SK-N-SH (cell line): ENCODE measurements at regions not wholly inside any gene's neighbourhood (a gene's known extent, or its start where the extent isn't known, plus 50 kb on each side); places are given as distances from the start of the nearest gene placed in this dataset.

ENCODE experiments used
- CHD2 ChIP-seq: fragments of 150-350 bp; IDR thresholded peaks from 2 replicates; pipeline ENCODE4 v1.6.1; 2018; ENCODE audit warnings: low read length; ENCODE audit not compliant: partially characterized antibody
- ELF1 ChIP-seq: IDR thresholded peaks from 2 replicates; pipeline ENCODE4 v1.4.0; 2012
- EP300 ChIP-seq, 2 experiments: IDR thresholded peaks; 2 replicates each; pipeline versions ENCODE4 v1.4.0 to v1.6.1; 2012; ENCODE audit warnings: borderline replicate concordance in 1 of 2, low read depth in 1 of 2, low read length in 1 of 2
- EZH2phosphoT487 ChIP-seq: fragments of 200-600 bp; sonication (generic); IDR thresholded peaks from 2 replicates; pipeline ENCODE4 v1.6.1; 2017; ENCODE audit warnings: low read depth, mixed run types, mild to moderate bottlenecking, antibody characterized with exemption, moderate library complexity, borderline replicate concordance
- GABPA ChIP-seq: IDR thresholded peaks from 2 replicates; pipeline ENCODE4 v1.4.0; 2012; ENCODE audit warnings: low read depth, mild to moderate bottlenecking
- GATA2 ChIP-seq: sonication (generic); formaldehyde crosslinking; IDR thresholded peaks from 2 replicates; pipeline ENCODE4 v1.5.0; 2020; ENCODE audit warnings: mild to moderate bottlenecking, missing genetic modification reagents
- JUND ChIP-seq: IDR thresholded peaks from 2 replicates; pipeline ENCODE4 v1.4.0; 2012
- MAX ChIP-seq: IDR thresholded peaks from 2 replicates; pipeline ENCODE4 v1.4.0; 2012; ENCODE audit warnings: low read depth
- POLR2AphosphoS5 ChIP-seq: IDR thresholded peaks from 2 replicates; pipeline ENCODE4 v1.6.1; 2012; ENCODE audit warnings: low read depth, low read length
- RCOR1 ChIP-seq: fragments of 150-350 bp; IDR thresholded peaks from 2 replicates; pipeline ENCODE4 v1.6.1; 2017; ENCODE audit warnings: antibody characterized with exemption, low read length
- TEAD4 ChIP-seq: IDR thresholded peaks from 2 replicates; pipeline ENCODE4 v1.4.0; 2012; ENCODE audit warnings: mild to moderate bottlenecking, borderline replicate concordance; ENCODE audit not compliant: insufficient read depth
- TF ChIP-seq, protein P1 (sequence below): fragments of 200-600 bp; sonication (generic); IDR thresholded peaks from 2 replicates; pipeline ENCODE4 v1.6.1; 2017; ENCODE audit warnings: antibody characterized with exemption, mild to moderate bottlenecking, moderate library complexity
- TF ChIP-seq, protein P2 (sequence below): IDR thresholded peaks from 2 replicates; pipeline ENCODE4 v1.6.1; 2012; ENCODE audit warnings: mild to moderate bottlenecking, low read depth, low read length, moderate library complexity

DNA sequence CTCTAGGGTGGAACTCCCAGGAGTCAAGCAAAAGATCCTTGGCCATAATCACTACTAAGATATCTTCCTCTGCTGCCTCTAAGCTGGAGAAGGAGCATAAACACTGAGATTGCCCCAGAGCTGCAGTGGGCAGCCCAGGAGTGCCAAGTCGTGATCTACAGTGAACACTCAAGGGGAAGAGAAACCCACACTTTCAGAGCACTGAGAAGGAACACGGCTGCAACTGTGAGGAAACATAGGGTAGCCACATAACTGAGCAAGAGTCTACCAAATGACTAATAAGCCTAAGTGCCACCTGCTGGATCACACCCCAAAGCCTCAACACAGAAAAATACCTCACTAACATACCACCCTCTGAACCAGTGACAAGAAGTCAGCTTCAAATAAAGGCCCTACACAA is 79.6 kb upstream of the RAB12 start:
- TF ChIP-seq, protein P1, sequence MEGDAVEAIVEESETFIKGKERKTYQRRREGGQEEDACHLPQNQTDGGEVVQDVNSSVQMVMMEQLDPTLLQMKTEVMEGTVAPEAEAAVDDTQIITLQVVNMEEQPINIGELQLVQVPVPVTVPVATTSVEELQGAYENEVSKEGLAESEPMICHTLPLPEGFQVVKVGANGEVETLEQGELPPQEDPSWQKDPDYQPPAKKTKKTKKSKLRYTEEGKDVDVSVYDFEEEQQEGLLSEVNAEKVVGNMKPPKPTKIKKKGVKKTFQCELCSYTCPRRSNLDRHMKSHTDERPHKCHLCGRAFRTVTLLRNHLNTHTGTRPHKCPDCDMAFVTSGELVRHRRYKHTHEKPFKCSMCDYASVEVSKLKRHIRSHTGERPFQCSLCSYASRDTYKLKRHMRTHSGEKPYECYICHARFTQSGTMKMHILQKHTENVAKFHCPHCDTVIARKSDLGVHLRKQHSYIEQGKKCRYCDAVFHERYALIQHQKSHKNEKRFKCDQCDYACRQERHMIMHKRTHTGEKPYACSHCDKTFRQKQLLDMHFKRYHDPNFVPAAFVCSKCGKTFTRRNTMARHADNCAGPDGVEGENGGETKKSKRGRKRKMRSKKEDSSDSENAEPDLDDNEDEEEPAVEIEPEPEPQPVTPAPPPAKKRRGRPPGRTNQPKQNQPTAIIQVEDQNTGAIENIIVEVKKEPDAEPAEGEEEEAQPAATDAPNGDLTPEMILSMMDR: no peak
- no peak for TF ChIP-seq EZH2phosphoT487
- TF ChIP-seq EP300 (IDR thresholded peaks at IDR 0.05; ENCODE audit: borderline replicate concordance in 1 of 2, low read depth in 1 of 2, low read length in 1 of 2): no peak
- no peak for TF ChIP-seq JUND
- no peak for TF ChIP-seq POLR2AphosphoS5
- no peak for TF ChIP-seq CHD2
- no peak for TF ChIP-seq ELF1
- no peak for TF ChIP-seq GABPA
- no peak for TF ChIP-seq TEAD4
- no peak for TF ChIP-seq MAX
- no peak for TF ChIP-seq GATA2 (CRISPR knock-in tag)
- TF ChIP-seq, protein P2, sequence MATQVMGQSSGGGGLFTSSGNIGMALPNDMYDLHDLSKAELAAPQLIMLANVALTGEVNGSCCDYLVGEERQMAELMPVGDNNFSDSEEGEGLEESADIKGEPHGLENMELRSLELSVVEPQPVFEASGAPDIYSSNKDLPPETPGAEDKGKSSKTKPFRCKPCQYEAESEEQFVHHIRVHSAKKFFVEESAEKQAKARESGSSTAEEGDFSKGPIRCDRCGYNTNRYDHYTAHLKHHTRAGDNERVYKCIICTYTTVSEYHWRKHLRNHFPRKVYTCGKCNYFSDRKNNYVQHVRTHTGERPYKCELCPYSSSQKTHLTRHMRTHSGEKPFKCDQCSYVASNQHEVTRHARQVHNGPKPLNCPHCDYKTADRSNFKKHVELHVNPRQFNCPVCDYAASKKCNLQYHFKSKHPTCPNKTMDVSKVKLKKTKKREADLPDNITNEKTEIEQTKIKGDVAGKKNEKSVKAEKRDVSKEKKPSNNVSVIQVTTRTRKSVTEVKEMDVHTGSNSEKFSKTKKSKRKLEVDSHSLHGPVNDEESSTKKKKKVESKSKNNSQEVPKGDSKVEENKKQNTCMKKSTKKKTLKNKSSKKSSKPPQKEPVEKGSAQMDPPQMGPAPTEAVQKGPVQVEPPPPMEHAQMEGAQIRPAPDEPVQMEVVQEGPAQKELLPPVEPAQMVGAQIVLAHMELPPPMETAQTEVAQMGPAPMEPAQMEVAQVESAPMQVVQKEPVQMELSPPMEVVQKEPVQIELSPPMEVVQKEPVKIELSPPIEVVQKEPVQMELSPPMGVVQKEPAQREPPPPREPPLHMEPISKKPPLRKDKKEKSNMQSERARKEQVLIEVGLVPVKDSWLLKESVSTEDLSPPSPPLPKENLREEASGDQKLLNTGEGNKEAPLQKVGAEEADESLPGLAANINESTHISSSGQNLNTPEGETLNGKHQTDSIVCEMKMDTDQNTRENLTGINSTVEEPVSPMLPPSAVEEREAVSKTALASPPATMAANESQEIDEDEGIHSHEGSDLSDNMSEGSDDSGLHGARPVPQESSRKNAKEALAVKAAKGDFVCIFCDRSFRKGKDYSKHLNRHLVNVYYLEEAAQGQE: no peak
- no peak for TF ChIP-seq RCOR1
